Hepatocyte (in vitro differentiated cells): ENCODE measurements at regions not wholly inside any gene's neighbourhood (a gene's known extent, or its start where the extent isn't known, plus 50 kb on each side); places are given as distances from the start of the nearest gene placed in this dataset.

Experiments
- EZH2 ChIP-seq: fragments of 200-600 bp; sonication (generic); IDR thresholded peaks from 2 replicates; pipeline ENCODE4 v1.6.1; 2016; ENCODE audit warnings: antibody characterized with exemption, mild to moderate bottlenecking, borderline replicate concordance
- EZH2phosphoT487 ChIP-seq: fragments of 200-600 bp; sonication (generic); IDR thresholded peaks from one replicate; pipeline ENCODE4 v1.6.1; 2018; ENCODE audit warnings: antibody characterized with exemption, mild to moderate bottlenecking, low read depth, moderate library complexity; ENCODE audit not compliant: unreplicated experiment, severe bottlenecking
- TF ChIP-seq, protein P1 (sequence below): fragments of 200-600 bp; sonication (generic); IDR thresholded peaks from 2 replicates; pipeline ENCODE4 v1.5.1; 2016; ENCODE audit warnings: antibody characterized with exemption, mild to moderate bottlenecking; ENCODE audit not compliant: poor library complexity

DNA sequence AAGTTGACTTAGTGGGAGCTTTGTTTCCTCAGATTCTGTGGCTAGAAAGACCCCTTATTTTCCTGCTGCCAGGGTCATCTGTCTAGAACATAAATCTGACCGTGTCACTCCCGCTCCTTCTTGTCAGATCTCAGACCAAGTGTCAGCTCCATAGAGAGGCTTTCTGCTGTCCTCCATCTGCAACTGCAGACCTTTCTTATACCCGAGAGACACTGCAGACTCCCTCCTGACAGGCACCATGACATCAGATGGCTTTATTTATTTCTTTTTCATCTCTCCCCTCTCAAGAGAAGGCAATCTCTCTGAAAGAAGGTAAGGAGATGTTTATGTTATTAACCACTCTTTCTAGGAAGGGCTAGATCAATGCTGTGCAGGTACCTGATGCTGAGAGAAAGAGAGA, 726.5 kb downstream of the UQCRFS1 start:
- TF ChIP-seq, protein P1, sequence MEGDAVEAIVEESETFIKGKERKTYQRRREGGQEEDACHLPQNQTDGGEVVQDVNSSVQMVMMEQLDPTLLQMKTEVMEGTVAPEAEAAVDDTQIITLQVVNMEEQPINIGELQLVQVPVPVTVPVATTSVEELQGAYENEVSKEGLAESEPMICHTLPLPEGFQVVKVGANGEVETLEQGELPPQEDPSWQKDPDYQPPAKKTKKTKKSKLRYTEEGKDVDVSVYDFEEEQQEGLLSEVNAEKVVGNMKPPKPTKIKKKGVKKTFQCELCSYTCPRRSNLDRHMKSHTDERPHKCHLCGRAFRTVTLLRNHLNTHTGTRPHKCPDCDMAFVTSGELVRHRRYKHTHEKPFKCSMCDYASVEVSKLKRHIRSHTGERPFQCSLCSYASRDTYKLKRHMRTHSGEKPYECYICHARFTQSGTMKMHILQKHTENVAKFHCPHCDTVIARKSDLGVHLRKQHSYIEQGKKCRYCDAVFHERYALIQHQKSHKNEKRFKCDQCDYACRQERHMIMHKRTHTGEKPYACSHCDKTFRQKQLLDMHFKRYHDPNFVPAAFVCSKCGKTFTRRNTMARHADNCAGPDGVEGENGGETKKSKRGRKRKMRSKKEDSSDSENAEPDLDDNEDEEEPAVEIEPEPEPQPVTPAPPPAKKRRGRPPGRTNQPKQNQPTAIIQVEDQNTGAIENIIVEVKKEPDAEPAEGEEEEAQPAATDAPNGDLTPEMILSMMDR = no peak
- no peak for TF ChIP-seq EZH2
- no peak for TF ChIP-seq EZH2phosphoT487
